Testis (tissue), 2 donors: ENCODE measurements at regions not wholly inside any gene's neighbourhood (a gene's known extent, or its start where the extent isn't known, plus 50 kb on each side); places are given as distances from the start of the nearest gene placed in this dataset.

Source experiments
- POLR2A ChIP-seq: fragments of 450-650 bp; IDR thresholded peaks from one replicate; pipeline ENCODE4 v1.6.1; 2017; ENCODE audit warnings: antibody characterized with exemption, mild to moderate bottlenecking, moderate library complexity
- TF ChIP-seq, protein P1 (sequence below), 3 experiments: fragments of 450-650 bp in 2 of 3; fragments of 200-600 bp in 1 of 3; sonication (generic) in 1 of 3; IDR thresholded peaks; one replicate each; pipeline ENCODE4 v1.5.1; 2016 to 2019; ENCODE audit warnings: antibody characterized with exemption in 3 of 3, mild to moderate bottlenecking in 2 of 3, moderate library complexity in 1 of 3

DNA sequence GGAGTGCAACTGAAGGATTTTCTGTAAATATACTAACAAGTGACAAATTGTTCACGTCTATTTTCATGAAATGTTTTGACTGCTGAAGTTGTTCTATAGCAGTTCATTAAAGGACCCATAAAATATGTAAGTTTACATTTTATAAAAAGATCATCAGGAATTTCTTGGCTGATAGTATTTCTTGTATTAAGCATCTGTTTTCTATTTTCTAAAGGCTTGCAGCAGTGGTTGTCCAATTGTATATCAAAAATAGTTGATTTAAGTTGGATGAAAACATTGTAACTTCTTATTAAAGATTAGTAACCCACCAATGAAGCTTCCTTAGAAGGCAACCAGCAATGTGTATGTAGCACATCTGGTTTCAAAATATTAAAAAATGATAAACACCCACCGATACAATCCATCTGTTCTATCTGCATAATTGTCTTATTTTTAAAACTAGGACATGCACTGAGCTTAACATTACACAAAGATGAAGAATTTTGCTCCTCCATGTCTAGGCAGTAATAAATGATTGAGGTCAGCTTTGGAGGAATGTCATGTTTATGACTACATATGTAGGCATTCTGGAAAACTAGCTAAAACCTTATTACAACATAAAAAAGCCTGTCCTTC lies 301.3 kb upstream of the TCF21 start:
- no peak for TF ChIP-seq POLR2A
- TF ChIP-seq, protein P1, sequence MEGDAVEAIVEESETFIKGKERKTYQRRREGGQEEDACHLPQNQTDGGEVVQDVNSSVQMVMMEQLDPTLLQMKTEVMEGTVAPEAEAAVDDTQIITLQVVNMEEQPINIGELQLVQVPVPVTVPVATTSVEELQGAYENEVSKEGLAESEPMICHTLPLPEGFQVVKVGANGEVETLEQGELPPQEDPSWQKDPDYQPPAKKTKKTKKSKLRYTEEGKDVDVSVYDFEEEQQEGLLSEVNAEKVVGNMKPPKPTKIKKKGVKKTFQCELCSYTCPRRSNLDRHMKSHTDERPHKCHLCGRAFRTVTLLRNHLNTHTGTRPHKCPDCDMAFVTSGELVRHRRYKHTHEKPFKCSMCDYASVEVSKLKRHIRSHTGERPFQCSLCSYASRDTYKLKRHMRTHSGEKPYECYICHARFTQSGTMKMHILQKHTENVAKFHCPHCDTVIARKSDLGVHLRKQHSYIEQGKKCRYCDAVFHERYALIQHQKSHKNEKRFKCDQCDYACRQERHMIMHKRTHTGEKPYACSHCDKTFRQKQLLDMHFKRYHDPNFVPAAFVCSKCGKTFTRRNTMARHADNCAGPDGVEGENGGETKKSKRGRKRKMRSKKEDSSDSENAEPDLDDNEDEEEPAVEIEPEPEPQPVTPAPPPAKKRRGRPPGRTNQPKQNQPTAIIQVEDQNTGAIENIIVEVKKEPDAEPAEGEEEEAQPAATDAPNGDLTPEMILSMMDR (IDR thresholded peaks at IDR 0.05): no peak
